ENCODE measurements at regions not wholly inside any gene's neighbourhood (a gene's known extent, or its start where the extent isn't known, plus 50 kb on each side); places are given as distances from the start of the nearest gene placed in this dataset.

GRCh38 chr14:83529531-83529930 is 1995.9 kb upstream of the SEL1L start:
- Histone ChIP-seq H3K27ac (ENCODE audit: low read depth) (no peak overlapping the region), H3K27me3 (ENCODE audit: insufficient read depth) (no peaks in the 10 kb centered on the region), H2AFZ (no peak overlapping the region), H3K36me3 (ENCODE audit: insufficient read depth) (no peaks in the 10 kb centered on the region), H3K4me2 (no peak overlapping the region), H3K4me1 (ENCODE audit: insufficient read depth) (no peaks in the 10 kb centered on the region), H3K9me2 (ENCODE audit: insufficient read depth) (0 out of 2 replicates have a peak, but pooled peaks cover 5% of the 10 kb centered on the region), H4K20me1 (replicated peaks; ENCODE audit: insufficient read depth) (no peaks in the 10 kb centered on the region), H3F3A (replicated peaks; ENCODE audit: low read depth) (no peaks in the 10 kb centered on the region), H3K4me3 (no peak overlapping the region), H3K79me2 (replicated peaks; ENCODE audit: insufficient read depth) (no peaks in the 10 kb centered on the region)
- Mint-ChIP-seq H3K9me3 (no peaks in the 10 kb centered on the region), H3K4me1 (no peaks in the 10 kb centered on the region), H3K27ac (no peak overlapping the region), H3K36me3 (ENCODE audit: low read depth) (no peaks in the 10 kb centered on the region), H3K27me3 (ENCODE audit: insufficient read depth, low read depth, poor library complexity) (no peaks in the 10 kb centered on the region), H3K4me3 (no peak overlapping the region)
- DNase-seq (ENCODE audit: low spot score) = no peak
- TF ChIP-seq, protein P1, sequence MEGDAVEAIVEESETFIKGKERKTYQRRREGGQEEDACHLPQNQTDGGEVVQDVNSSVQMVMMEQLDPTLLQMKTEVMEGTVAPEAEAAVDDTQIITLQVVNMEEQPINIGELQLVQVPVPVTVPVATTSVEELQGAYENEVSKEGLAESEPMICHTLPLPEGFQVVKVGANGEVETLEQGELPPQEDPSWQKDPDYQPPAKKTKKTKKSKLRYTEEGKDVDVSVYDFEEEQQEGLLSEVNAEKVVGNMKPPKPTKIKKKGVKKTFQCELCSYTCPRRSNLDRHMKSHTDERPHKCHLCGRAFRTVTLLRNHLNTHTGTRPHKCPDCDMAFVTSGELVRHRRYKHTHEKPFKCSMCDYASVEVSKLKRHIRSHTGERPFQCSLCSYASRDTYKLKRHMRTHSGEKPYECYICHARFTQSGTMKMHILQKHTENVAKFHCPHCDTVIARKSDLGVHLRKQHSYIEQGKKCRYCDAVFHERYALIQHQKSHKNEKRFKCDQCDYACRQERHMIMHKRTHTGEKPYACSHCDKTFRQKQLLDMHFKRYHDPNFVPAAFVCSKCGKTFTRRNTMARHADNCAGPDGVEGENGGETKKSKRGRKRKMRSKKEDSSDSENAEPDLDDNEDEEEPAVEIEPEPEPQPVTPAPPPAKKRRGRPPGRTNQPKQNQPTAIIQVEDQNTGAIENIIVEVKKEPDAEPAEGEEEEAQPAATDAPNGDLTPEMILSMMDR (conservative IDR thresholded peaks at IDR 0.05; ENCODE audit: low read depth in 2 of 2) = no peak
- TF ChIP-seq STAT1 (IDR thresholded peaks at IDR 0.05; ENCODE audit: unreplicated experiment) (no peak), EZH2 (IDR thresholded peaks at IDR 0.05; ENCODE audit: low read depth, unreplicated experiment) (no peak), NANOG (IDR thresholded peaks at IDR 0.05; ENCODE audit: borderline replicate concordance) (no peak), EZH2phosphoT487 (IDR thresholded peaks at IDR 0.05; ENCODE audit: unreplicated experiment) (no peak), ZNF462 (CRISPR knock-in tag; IDR thresholded peaks at IDR 0.05) (no peak), CREB1 (CRISPR knock-in tag; IDR thresholded peaks at IDR 0.05; ENCODE audit: low read depth) (no peak), ZNF114 (CRISPR knock-in tag; IDR thresholded peaks at IDR 0.05) (no peak)
- TF ChIP-seq, protein P2, sequence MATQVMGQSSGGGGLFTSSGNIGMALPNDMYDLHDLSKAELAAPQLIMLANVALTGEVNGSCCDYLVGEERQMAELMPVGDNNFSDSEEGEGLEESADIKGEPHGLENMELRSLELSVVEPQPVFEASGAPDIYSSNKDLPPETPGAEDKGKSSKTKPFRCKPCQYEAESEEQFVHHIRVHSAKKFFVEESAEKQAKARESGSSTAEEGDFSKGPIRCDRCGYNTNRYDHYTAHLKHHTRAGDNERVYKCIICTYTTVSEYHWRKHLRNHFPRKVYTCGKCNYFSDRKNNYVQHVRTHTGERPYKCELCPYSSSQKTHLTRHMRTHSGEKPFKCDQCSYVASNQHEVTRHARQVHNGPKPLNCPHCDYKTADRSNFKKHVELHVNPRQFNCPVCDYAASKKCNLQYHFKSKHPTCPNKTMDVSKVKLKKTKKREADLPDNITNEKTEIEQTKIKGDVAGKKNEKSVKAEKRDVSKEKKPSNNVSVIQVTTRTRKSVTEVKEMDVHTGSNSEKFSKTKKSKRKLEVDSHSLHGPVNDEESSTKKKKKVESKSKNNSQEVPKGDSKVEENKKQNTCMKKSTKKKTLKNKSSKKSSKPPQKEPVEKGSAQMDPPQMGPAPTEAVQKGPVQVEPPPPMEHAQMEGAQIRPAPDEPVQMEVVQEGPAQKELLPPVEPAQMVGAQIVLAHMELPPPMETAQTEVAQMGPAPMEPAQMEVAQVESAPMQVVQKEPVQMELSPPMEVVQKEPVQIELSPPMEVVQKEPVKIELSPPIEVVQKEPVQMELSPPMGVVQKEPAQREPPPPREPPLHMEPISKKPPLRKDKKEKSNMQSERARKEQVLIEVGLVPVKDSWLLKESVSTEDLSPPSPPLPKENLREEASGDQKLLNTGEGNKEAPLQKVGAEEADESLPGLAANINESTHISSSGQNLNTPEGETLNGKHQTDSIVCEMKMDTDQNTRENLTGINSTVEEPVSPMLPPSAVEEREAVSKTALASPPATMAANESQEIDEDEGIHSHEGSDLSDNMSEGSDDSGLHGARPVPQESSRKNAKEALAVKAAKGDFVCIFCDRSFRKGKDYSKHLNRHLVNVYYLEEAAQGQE (IDR thresholded peaks at IDR 0.05; ENCODE audit: unreplicated experiment) = no peak
- TF ChIP-seq, protein P3, sequence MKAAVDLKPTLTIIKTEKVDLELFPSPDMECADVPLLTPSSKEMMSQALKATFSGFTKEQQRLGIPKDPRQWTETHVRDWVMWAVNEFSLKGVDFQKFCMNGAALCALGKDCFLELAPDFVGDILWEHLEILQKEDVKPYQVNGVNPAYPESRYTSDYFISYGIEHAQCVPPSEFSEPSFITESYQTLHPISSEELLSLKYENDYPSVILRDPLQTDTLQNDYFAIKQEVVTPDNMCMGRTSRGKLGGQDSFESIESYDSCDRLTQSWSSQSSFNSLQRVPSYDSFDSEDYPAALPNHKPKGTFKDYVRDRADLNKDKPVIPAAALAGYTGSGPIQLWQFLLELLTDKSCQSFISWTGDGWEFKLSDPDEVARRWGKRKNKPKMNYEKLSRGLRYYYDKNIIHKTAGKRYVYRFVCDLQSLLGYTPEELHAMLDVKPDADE (IDR thresholded peaks at IDR 0.05) = no peak
- ATAC-seq = no peak

Measured in GM23338 (cell line).